Lung (tissue), 11 donors: ENCODE measurements at regions not wholly inside any gene's neighbourhood (a gene's known extent, or its start where the extent isn't known, plus 50 kb on each side); places are given as distances from the start of the nearest gene placed in this dataset.
"Not testable (repeated sequence)": the region's sequence is repeated elsewhere in the genome, so short reads cannot be mapped to it uniquely, and the experiment has no call there.

Experiments used
- ATAC-seq: fragments of 200-7000 bp; cut with Tn5 transposase; one replicate; pipeline ENCODE4 v1.9.1; 2020; ENCODE audit warnings: moderate number of reproducible peaks; ENCODE audit not compliant: insufficient read depth, low FRiP score
- DNase-seq, 3 donors: peaks; one replicate each; pipeline ENCODE4 v3.0.0-alpha.2; 2013 to 2017
- H3K27ac ChIP-seq, 2 donors: one replicate each; pipeline ENCODE4 v1.5.1; 2013; ENCODE audit warnings: mild to moderate bottlenecking in 2 of 2, moderate library complexity in 2 of 2, control low read depth in 1 of 2, inconsistent platforms in 1 of 2, low read depth in 1 of 2, low read length in 1 of 2
- H3K27me3 ChIP-seq, 3 donors: one replicate each; pipeline ENCODE4 v1.5.1; 2013; ENCODE audit warnings: low read length in 2 of 3; ENCODE audit not compliant: control insufficient read depth in 3 of 3, insufficient read depth in 3 of 3
- H3K36me3 ChIP-seq, 4 donors: one replicate each; pipeline ENCODE4 v1.5.1; 2013; ENCODE audit warnings: low read length in 4 of 4, mild to moderate bottlenecking in 1 of 4, moderate library complexity in 1 of 4; ENCODE audit not compliant: control insufficient read depth in 4 of 4, insufficient read depth in 4 of 4
- H3K4me1 ChIP-seq, 5 donors: one replicate each; pipeline ENCODE4 v1.5.1; 2013; ENCODE audit warnings: low read length in 5 of 5, mild to moderate bottlenecking in 2 of 5, moderate library complexity in 1 of 5; ENCODE audit not compliant: control insufficient read depth in 5 of 5, insufficient read depth in 5 of 5
- H3K4me3 ChIP-seq: one replicate; pipeline ENCODE4 v1.5.1; 2013; ENCODE audit warnings: mild to moderate bottlenecking, control low read depth, moderate library complexity
- H3K9ac ChIP-seq, 2 donors: one replicate each; pipeline ENCODE4 v1.5.1; 2013; ENCODE audit warnings: low read length in 2 of 2, control low read depth in 1 of 2; ENCODE audit not compliant: insufficient read depth in 1 of 2
- H3K9me3 ChIP-seq, 4 donors: one replicate each; pipeline ENCODE4 v1.5.1; 2013; ENCODE audit warnings: low read length in 3 of 4, mild to moderate bottlenecking in 1 of 4, moderate library complexity in 1 of 4; ENCODE audit not compliant: control insufficient read depth in 4 of 4, insufficient read depth in 3 of 4
- WGBS, 2 donors: extraction: QIAGEN DNeasy Blood & Tissue Kit; methylation state at CpG; one replicate each; pipeline ENCODE4 v1.1.7; 2013; 5-methylcytosine and 5-hydroxymethylcytosine counted together
- TF ChIP-seq, protein P1 (sequence below): IDR thresholded peaks from 2 replicates; pipeline ENCODE4 v1.5.1; 2012; ENCODE audit warnings: mild to moderate bottlenecking; ENCODE audit errors: control extremely low read depth, extremely low read depth
- donor health status: control.
- donor health status: control.
- donor health status: Bipolar disorder and iron deficiency.
- donor health status: healthy.
- donor health status: DM: yes; HTN: yes; CAD: no.

DNA sequence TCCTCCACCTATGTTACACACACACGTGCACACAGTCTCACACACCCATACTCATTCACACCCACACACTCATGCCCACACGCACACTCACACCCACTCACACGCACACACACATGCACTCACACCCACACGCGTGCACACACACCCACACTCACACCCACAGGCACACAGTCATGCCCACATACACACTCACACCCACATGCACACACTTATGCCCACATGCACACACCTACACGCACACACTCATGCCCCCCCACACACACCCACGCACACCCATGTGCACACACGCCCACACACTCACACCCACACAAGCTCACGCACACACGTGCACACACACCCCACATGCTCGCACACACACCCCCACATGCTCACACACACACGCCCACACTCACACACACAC, 140.0 kb downstream of the F11 start:
- Histone ChIP-seq H3K4me3 (no peak overlapping the region), H3K4me1 (peaks cover 0 to 4% (median 2%) of the 10 kb centered on the region in 5 donors), H3K36me3 (no peaks in the 10 kb centered on the region), H3K27me3 (no peaks in the 10 kb centered on the region), H3K27ac (no peak overlapping the region), H3K9me3 (no peaks in the 10 kb centered on the region), H3K9ac (no peak overlapping the region)
- DNase-seq (no peak), ATAC-seq (no peak)
- TF ChIP-seq, protein P1, sequence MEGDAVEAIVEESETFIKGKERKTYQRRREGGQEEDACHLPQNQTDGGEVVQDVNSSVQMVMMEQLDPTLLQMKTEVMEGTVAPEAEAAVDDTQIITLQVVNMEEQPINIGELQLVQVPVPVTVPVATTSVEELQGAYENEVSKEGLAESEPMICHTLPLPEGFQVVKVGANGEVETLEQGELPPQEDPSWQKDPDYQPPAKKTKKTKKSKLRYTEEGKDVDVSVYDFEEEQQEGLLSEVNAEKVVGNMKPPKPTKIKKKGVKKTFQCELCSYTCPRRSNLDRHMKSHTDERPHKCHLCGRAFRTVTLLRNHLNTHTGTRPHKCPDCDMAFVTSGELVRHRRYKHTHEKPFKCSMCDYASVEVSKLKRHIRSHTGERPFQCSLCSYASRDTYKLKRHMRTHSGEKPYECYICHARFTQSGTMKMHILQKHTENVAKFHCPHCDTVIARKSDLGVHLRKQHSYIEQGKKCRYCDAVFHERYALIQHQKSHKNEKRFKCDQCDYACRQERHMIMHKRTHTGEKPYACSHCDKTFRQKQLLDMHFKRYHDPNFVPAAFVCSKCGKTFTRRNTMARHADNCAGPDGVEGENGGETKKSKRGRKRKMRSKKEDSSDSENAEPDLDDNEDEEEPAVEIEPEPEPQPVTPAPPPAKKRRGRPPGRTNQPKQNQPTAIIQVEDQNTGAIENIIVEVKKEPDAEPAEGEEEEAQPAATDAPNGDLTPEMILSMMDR, result no peak
- WGBS, 2 donors, result 81 to 88% methylated on average over 12 of the region's 12 CpGs

DNA sequence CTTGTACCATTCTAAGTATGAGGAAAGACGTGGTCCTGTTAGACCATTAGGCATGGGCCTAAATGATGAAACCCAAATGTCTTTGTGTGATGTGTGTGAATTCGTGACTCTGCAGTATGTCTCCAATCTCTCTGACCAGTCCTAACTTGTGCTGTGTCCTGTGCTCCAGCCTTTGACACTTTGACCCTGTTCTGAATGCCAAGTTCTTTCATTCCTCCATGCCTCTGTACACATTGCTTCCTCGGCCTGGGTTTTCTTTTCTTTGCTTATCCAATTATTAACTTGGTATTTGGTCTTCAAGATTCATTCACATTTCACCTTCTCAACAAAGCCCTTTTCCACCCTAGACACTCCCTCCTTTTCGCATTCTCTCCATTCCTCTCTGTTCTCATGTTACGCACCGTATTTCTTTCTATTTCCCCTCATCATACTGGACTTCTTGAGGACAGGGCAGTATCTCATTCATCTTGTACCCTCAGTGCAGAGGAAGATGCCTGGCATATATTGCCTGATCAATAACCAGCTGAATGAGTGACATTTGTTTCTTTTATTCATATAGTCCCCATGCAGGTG, 138.7 kb downstream of the F11 start:
- ATAC-seq, result no peak
- no peak overlapping the region for H3K4me3 ChIP-seq
- TF ChIP-seq, protein P1, result no peak
- no peak for DNase-seq
- WGBS, 2 donors, result 62 to 75% methylated on average over 6 of the region's 6 CpGs
- H3K27ac ChIP-seq, result no peak overlapping the region
- no peaks in the 10 kb centered on the region for H3K36me3 ChIP-seq
- H3K9ac ChIP-seq, result no peak overlapping the region
- peaks cover 0 to 4% (median 2%) of the 10 kb centered on the region in 5 donors for H3K4me1 ChIP-seq
- no peaks in the 10 kb centered on the region for H3K27me3 ChIP-seq
- H3K9me3 ChIP-seq, result no peaks in the 10 kb centered on the region

DNA sequence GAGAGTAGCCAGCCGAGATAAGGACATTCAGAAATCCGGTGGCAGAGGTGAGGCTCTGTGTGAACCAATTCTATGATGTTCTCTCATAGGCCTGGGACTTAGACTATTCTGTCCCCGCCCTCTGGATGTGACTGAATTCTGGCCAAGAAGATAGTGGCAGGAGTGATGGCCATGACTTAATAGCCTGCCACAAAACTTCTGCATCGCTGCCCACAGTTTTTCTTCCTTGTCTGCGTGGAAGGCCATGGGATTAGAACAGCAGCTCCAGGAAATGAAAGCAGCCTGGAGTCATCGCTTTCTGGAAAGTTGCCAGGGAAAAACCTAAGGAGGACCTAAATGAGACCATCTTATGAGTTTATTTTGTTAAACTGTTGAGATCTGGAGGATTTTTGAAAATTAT, 134.7 kb downstream of the F11 start:
- ATAC-seq, result no peak
- no peak overlapping the region for H3K27ac ChIP-seq
- peaks cover 0 to 2% (median under 1%) of the 10 kb centered on the region in 5 donors for H3K4me1 ChIP-seq
- H3K4me3 ChIP-seq, result no peak overlapping the region
- H3K9me3 ChIP-seq, result no peaks in the 10 kb centered on the region
- H3K27me3 ChIP-seq, result no peaks in the 10 kb centered on the region
- TF ChIP-seq, protein P1, result no peak
- peak in 1 of 3 donors; percentile 38 for DNase-seq
- no peak overlapping the region for H3K9ac ChIP-seq
- no peaks in the 10 kb centered on the region for H3K36me3 ChIP-seq
- WGBS, 2 donors, result 58 to 70% methylated on average over 6 of the region's 6 CpGs

DNA sequence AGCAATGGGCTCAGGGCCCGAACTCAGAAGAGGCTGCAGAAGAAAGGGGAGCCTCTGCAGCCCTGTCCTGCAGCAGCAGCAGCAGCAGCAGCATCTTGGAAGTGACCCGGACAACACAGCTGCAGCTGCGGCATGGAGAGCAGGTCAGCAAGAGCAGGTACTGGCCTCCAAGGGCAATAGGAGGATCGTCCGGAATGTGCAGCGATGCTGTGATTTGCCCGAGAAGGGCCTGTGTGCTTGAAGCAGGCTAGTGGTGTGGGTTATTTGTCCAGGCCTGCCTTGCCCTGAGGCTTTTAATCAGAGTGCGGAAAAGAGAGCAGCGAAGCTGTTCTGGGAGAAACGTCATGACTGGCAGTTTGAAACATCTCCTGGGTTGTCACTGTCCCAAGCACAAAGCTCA, 126.0 kb downstream of the F11 start:
- no peak overlapping the region for H3K9ac ChIP-seq
- H3K4me1 ChIP-seq, result no peaks in the 10 kb centered on the region
- H3K4me3 ChIP-seq, result no peak overlapping the region
- H3K27me3 ChIP-seq, result no peaks in the 10 kb centered on the region
- DNase-seq, result no peak
- H3K27ac ChIP-seq, result no peak overlapping the region
- TF ChIP-seq, protein P1, result no peak
- no peaks in the 10 kb centered on the region for H3K9me3 ChIP-seq
- 89 to 90% methylated on average over 10 of the region's 10 CpGs for WGBS, 2 donors
- no peak for ATAC-seq
- no peaks in the 10 kb centered on the region for H3K36me3 ChIP-seq

DNA sequence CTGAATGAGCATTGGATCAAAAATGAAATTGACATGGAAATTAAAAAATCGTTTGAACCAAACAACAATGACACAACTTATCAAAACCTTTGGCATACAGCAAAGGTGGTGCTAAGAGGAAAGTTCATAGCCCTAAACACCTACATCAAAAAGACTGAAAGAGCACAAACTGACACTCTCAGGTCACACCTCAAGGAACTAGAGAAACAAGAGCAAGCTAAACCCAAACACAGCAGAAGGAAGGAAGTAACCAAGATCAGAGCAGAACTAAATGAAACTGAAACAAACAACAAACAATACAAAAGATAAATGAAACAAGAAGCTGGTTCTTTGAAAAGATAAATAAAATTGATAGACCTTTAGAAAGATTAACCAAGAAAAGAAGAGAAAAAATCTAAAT, 118.3 kb downstream of the F11 start:
- ATAC-seq, result not testable (repeated sequence)

More for the DNA sequence above, 118.3 kb downstream of the F11 start:
- WGBS, 2 donors, result 50 to 68% methylated on average over 1 of the region's 1 CpG
- DNase-seq, H3K36me3 ChIP-seq, H3K4me1 ChIP-seq, H3K27me3 ChIP-seq, H3K9ac ChIP-seq, H3K4me3 ChIP-seq, H3K27ac ChIP-seq, H3K9me3 ChIP-seq: not testable (repeated sequence)
